GM23248 (cell line): ENCODE measurements at regions not wholly inside any gene's neighbourhood (a gene's known extent, or its start where the extent isn't known, plus 50 kb on each side); places are given as distances from the start of the nearest gene placed in this dataset.
A peak's percentile ranks its signal among the peaks of the same experiment; 100 is the strongest.

Experiments used
- DNase-seq: peaks from one replicate; pipeline ENCODE4 v3.0.0-alpha.2; 2015
- H2AFZ ChIP-seq: fragments of 200-600 bp; sonication (generic); 2 replicates; pipeline ENCODE4 v1.6.1; 2016; ENCODE audit warnings: antibody characterized with exemption
- H3F3A ChIP-seq: fragments of 200-600 bp; sonication (generic); 2 replicates; pipeline ENCODE4 v1.6.1; 2016; ENCODE audit warnings: mild to moderate bottlenecking, antibody characterized with exemption, mixed run types; ENCODE audit not compliant: insufficient read depth
- H3K27ac ChIP-seq: fragments of 200-600 bp; sonication (generic); 2 replicates; pipeline ENCODE4 v1.5.1; 2016; ENCODE audit warnings: mild to moderate bottlenecking
- H3K27me3 ChIP-seq: fragments of 200-600 bp; sonication (generic); replicated peaks from 2 replicates; pipeline ENCODE4 v1.6.1; 2016; ENCODE audit warnings: mild to moderate bottlenecking; ENCODE audit not compliant: insufficient read depth
- H3K36me3 ChIP-seq: fragments of 200-600 bp; sonication (generic); 2 replicates; pipeline ENCODE4 v1.6.1; 2016; ENCODE audit warnings: low read depth, mild to moderate bottlenecking
- H3K4me1 ChIP-seq: fragments of 200-600 bp; sonication (generic); 2 replicates; pipeline ENCODE4 v1.6.1; 2016; ENCODE audit warnings: mild to moderate bottlenecking; ENCODE audit not compliant: insufficient read depth
- H3K4me2 ChIP-seq: fragments of 200-600 bp; sonication (generic); one replicate; pipeline ENCODE4 v1.6.1; 2016; ENCODE audit warnings: mild to moderate bottlenecking; ENCODE audit not compliant: unreplicated experiment
- H3K4me3 ChIP-seq: fragments of 200-600 bp; sonication (generic); 2 replicates; pipeline ENCODE4 v1.5.1; 2016; ENCODE audit warnings: mild to moderate bottlenecking
- H3K79me2 ChIP-seq: fragments of 200-600 bp; sonication (generic); 2 replicates; pipeline ENCODE4 v1.6.1; 2016; ENCODE audit warnings: mild to moderate bottlenecking; ENCODE audit not compliant: insufficient read depth
- H3K9ac ChIP-seq: fragments of 200-600 bp; sonication (generic); 2 replicates; pipeline ENCODE4 v1.6.1; 2016; ENCODE audit warnings: mild to moderate bottlenecking
- H3K9me2 ChIP-seq: fragments of 200-600 bp; sonication (generic); 2 replicates; pipeline ENCODE4 v1.6.1; 2016; ENCODE audit warnings: mixed run types, mild to moderate bottlenecking, moderate library complexity; ENCODE audit not compliant: insufficient read depth
- H3K9me3 ChIP-seq: fragments of 200-600 bp; sonication (generic); one replicate; pipeline ENCODE4 v1.6.1; 2017; ENCODE audit warnings: low read depth
- H4K20me1 ChIP-seq: fragments of 200-600 bp; sonication (generic); 2 replicates; pipeline ENCODE4 v1.6.0; 2016; ENCODE audit not compliant: insufficient read depth
- EZH2 ChIP-seq: fragments of 200-600 bp; sonication (generic); IDR thresholded peaks from 2 replicates; pipeline ENCODE4 v1.6.1; 2018; ENCODE audit warnings: antibody characterized with exemption, mild to moderate bottlenecking; ENCODE audit not compliant: insufficient read depth, poor library complexity, severe bottlenecking
- EZH2phosphoT487 ChIP-seq: fragments of 200-600 bp; sonication (generic); IDR thresholded peaks from 2 replicates; pipeline ENCODE4 v1.6.1; 2018; ENCODE audit warnings: antibody characterized with exemption, moderate library complexity, mild to moderate bottlenecking, low read depth; ENCODE audit not compliant: insufficient read depth
- WGBS, 2 experiments: methylation state at CpG; one replicate each; pipeline ENCODE4 v1.1.6; 2015 to 2017; ENCODE audit warnings: low lambda C conversion rate in 2 of 2, low coverage in 1 of 2; ENCODE audit errors: missing lambda C conversion rate in 2 of 2; 5-methylcytosine and 5-hydroxymethylcytosine counted together
- in situ Hi-C: fragments of 300-500 bp; cut with MboI; formaldehyde crosslinking; loops from 2 replicates; pipeline ENCODE4 v1.15.0; 2020

- H3K36me3 ChIP-seq = no peaks in the 10 kb centered on the region
- no peaks in the 10 kb centered on the region for H3F3A ChIP-seq
- H3K4me1 ChIP-seq = no peaks in the 10 kb centered on the region
- no peaks in the 10 kb centered on the region for H3K9me2 ChIP-seq
- no peak overlapping the region for H3K27ac ChIP-seq
- H4K20me1 ChIP-seq = no peaks in the 10 kb centered on the region
- no peak for DNase-seq
- no peaks in the 10 kb centered on the region for H3K27me3 ChIP-seq
- H3K4me2 ChIP-seq = no peak overlapping the region
- no peak overlapping the region for H3K9ac ChIP-seq
- WGBS, 2 experiments = 77 to 79% methylated on average over 8 of the region's 8 CpGs
- no peak overlapping the region for H2AFZ ChIP-seq
- in situ Hi-C loops = no loop called here
- H3K79me2 ChIP-seq = no peaks in the 10 kb centered on the region
- no peaks in the 10 kb centered on the region for H3K9me3 ChIP-seq
- no peak for TF ChIP-seq EZH2phosphoT487
- TF ChIP-seq EZH2 = no peak
- H3K4me3 ChIP-seq = no peak overlapping the region
These were observed 177.5 kb downstream of the LMO4 start for GRCh38 chr1:87506147-87506546.

- H3K79me2 ChIP-seq = no peaks in the 10 kb centered on the region
- no peaks in the 10 kb centered on the region for H3K27me3 ChIP-seq
- peak; percentile 24 for DNase-seq
- H3K4me1 ChIP-seq = no peaks in the 10 kb centered on the region
- H3K9me2 ChIP-seq = no peaks in the 10 kb centered on the region
- no peak overlapping the region for H3K4me2 ChIP-seq
- no peaks in the 10 kb centered on the region for H3F3A ChIP-seq
- no peak overlapping the region for H3K4me3 ChIP-seq
- H4K20me1 ChIP-seq = no peaks in the 10 kb centered on the region
- H2AFZ ChIP-seq = no peak overlapping the region
- H3K36me3 ChIP-seq = no peaks in the 10 kb centered on the region
- H3K9me3 ChIP-seq = no peaks in the 10 kb centered on the region
- in situ Hi-C loops = no loop called here
- no peak for TF ChIP-seq EZH2
- TF ChIP-seq EZH2phosphoT487 = no peak
- no peak overlapping the region for H3K27ac ChIP-seq
- H3K9ac ChIP-seq = no peak overlapping the region
- 79 to 97% methylated on average over 1 of the region's 1 CpG for WGBS, 2 experiments
These were observed 179.6 kb downstream of the LMO4 start for GRCh38 chr1:87508247-87508787.

GRCh38 chr1:87510540-87510939 is 181.9 kb downstream of the LMO4 start:
- H3K27ac ChIP-seq = no peak overlapping the region
- H2AFZ ChIP-seq = no peak overlapping the region
- no peaks in the 10 kb centered on the region for H3F3A ChIP-seq
- TF ChIP-seq EZH2 (no peak), EZH2phosphoT487 (no peak)
- H3K36me3 ChIP-seq = no peaks in the 10 kb centered on the region
- H3K4me3 ChIP-seq = no peak overlapping the region
- in situ Hi-C loops = no loop called here
- DNase-seq = no peak
- no peaks in the 10 kb centered on the region for H3K79me2 ChIP-seq
- no peaks in the 10 kb centered on the region for H4K20me1 ChIP-seq
- 91 to 94% methylated on average over 3 of the region's 3 CpGs for WGBS, 2 experiments
- no peaks in the 10 kb centered on the region for H3K9me3 ChIP-seq
- H3K4me1 ChIP-seq = 0 out of 2 replicates have a peak, but pooled peaks cover under 1% of the 10 kb centered on the region
- H3K27me3 ChIP-seq = no peaks in the 10 kb centered on the region
- H3K4me2 ChIP-seq = no peak overlapping the region
- H3K9ac ChIP-seq = no peak overlapping the region
- H3K9me2 ChIP-seq = no peaks in the 10 kb centered on the region

- no peaks in the 10 kb centered on the region for H3K36me3 ChIP-seq
- TF ChIP-seq EZH2 (no peak), EZH2phosphoT487 (no peak)
- no peaks in the 10 kb centered on the region for H3K9me2 ChIP-seq
- no peaks in the 10 kb centered on the region for H4K20me1 ChIP-seq
- no peak overlapping the region for H3K4me2 ChIP-seq
- H3K4me1 ChIP-seq = 0 out of 2 replicates have a peak, but pooled peaks cover 7% of the 10 kb centered on the region
- no peaks in the 10 kb centered on the region for H3K9me3 ChIP-seq
- H3K27me3 ChIP-seq = no peaks in the 10 kb centered on the region
- H3K9ac ChIP-seq = no peak overlapping the region
- no peaks in the 10 kb centered on the region for H3F3A ChIP-seq
- H3K4me3 ChIP-seq = no peak overlapping the region
- in situ Hi-C loops = no loop called here
- no peak for DNase-seq
- H3K27ac ChIP-seq = no peak overlapping the region
- no peak overlapping the region for H2AFZ ChIP-seq
- WGBS, 2 experiments = 63 to 67% methylated on average over 1 of the region's 1 CpG
- H3K79me2 ChIP-seq = no peaks in the 10 kb centered on the region
These were observed 182.8 kb downstream of the LMO4 start for GRCh38 chr1:87511449-87511848.

- Histone ChIP-seq H3K27me3 (no peaks in the 10 kb centered on the region), H3K4me2 (no peak overlapping the region), H3K9me3 (no peaks in the 10 kb centered on the region), H2AFZ (no peak overlapping the region), H3F3A (no peaks in the 10 kb centered on the region), H3K9me2 (no peaks in the 10 kb centered on the region), H3K4me3 (no peak overlapping the region), H3K36me3 (no peaks in the 10 kb centered on the region), H3K9ac (no peak overlapping the region), H4K20me1 (no peaks in the 10 kb centered on the region), H3K79me2 (no peaks in the 10 kb centered on the region), H3K4me1 (0 out of 2 replicates have a peak, but pooled peaks cover 7% of the 10 kb centered on the region), H3K27ac (no peak overlapping the region)
- in situ Hi-C loops = no loop called here
- 46 to 47% methylated on average over 2 of the region's 2 CpGs for WGBS, 2 experiments
- DNase-seq = no peak
- no peak for TF ChIP-seq EZH2phosphoT487
- no peak for TF ChIP-seq EZH2
These were observed 183.8 kb downstream of the LMO4 start for GRCh38 chr1:87512431-87512830.
